HUES64 (cell line): ENCODE measurements at regions not wholly inside any gene's neighbourhood (a gene's known extent, or its start where the extent isn't known, plus 50 kb on each side); places are given as distances from the start of the nearest gene placed in this dataset.

ENCODE experiments used
- H3K27ac ChIP-seq: 2 replicates; pipeline ENCODE4 v1.7.0; 2013; ENCODE audit warnings: low read depth, low read length, inconsistent platforms
- H3K27me3 ChIP-seq: 2 replicates; pipeline ENCODE4 v1.6.1; 2013; ENCODE audit warnings: mild to moderate bottlenecking, low read length; ENCODE audit not compliant: insufficient read depth
- H3K36me3 ChIP-seq: 2 replicates; pipeline ENCODE4 v1.6.1; 2013; ENCODE audit warnings: mild to moderate bottlenecking, low read length; ENCODE audit not compliant: insufficient read depth
- H3K4me1 ChIP-seq: 2 replicates; pipeline ENCODE4 v1.6.1; 2013; ENCODE audit warnings: mild to moderate bottlenecking, low read length, moderate library complexity; ENCODE audit not compliant: insufficient read depth
- H3K4me3 ChIP-seq: 2 replicates; pipeline ENCODE4 v1.5.1; 2013; ENCODE audit warnings: mild to moderate bottlenecking, low read length, moderate library complexity
- H3K9ac ChIP-seq: 2 replicates; pipeline ENCODE4 v1.6.1; 2013; ENCODE audit warnings: mild to moderate bottlenecking, low read depth, low read length
- H3K9me3 ChIP-seq: 2 replicates; pipeline ENCODE4 v1.6.1; 2013; ENCODE audit warnings: low read depth, low read length; ENCODE audit not compliant: insufficient read depth
- WGBS: fragments of 150-250, 120-280 bp; methylation state at CpG from one replicate; pipeline ENCODE4 v1.1.7; 2013; ENCODE audit warnings: missing lambda C conversion rate; 5-methylcytosine and 5-hydroxymethylcytosine counted together

GRCh38 chr5:168176941-168177340 is 114.5 kb upstream of the WWC1 start:
- Histone ChIP-seq H3K9me3 (no peaks in the 10 kb centered on the region), H3K9ac (no peak overlapping the region), H3K27me3 (no peaks in the 10 kb centered on the region), H3K36me3 (no peaks in the 10 kb centered on the region), H3K4me3 (no peak overlapping the region), H3K27ac (no peak overlapping the region), H3K4me1 (peaks cover 13% of the 10 kb centered on the region; the same call in 1 of the 2 replicates)
- WGBS = 85% methylated on average over 3 of the region's 3 CpGs

GRCh38 chr5:168177831-168178450 is 113.5 kb upstream of the WWC1 start:
- Histone ChIP-seq H3K9ac (no peak overlapping the region), H3K27me3 (no peaks in the 10 kb centered on the region), H3K4me1 (peaks cover 13% of the 10 kb centered on the region; the same call in 1 of the 2 replicates), H3K4me3 (no peak overlapping the region), H3K36me3 (no peaks in the 10 kb centered on the region), H3K27ac (no peak overlapping the region), H3K9me3 (no peaks in the 10 kb centered on the region)
- 45% methylated on average over 14 of the region's 14 CpGs for WGBS

DNA sequence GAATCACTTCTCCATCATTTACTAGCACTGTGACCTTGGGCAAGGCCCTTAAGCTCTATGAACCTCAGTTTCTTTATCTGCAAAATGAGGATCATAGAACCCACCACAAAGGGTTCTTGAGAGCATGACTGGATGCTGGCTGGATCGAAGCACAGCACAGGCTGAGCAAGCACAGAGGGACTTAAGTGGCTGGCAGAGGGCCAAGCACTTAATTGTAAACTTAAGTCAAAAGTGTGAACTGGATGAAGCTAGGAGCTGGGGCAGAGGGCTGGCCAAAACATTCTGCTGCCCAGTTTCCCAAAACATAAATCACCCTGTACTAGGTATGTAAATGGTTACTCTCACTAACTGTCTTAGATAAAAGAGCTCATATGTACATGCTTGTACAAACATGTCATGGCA is 112.3 kb upstream of the WWC1 start:
- peaks cover 13% of the 10 kb centered on the region; the same call in 1 of the 2 replicates for H3K4me1 ChIP-seq
- H3K27ac ChIP-seq = no peak overlapping the region
- H3K9ac ChIP-seq = no peak overlapping the region
- no peaks in the 10 kb centered on the region for H3K27me3 ChIP-seq
- H3K4me3 ChIP-seq = no peak overlapping the region
- WGBS = 93% methylated on average over 1 of the region's 1 CpG
- H3K36me3 ChIP-seq = no peaks in the 10 kb centered on the region
- H3K9me3 ChIP-seq = no peaks in the 10 kb centered on the region

DNA sequence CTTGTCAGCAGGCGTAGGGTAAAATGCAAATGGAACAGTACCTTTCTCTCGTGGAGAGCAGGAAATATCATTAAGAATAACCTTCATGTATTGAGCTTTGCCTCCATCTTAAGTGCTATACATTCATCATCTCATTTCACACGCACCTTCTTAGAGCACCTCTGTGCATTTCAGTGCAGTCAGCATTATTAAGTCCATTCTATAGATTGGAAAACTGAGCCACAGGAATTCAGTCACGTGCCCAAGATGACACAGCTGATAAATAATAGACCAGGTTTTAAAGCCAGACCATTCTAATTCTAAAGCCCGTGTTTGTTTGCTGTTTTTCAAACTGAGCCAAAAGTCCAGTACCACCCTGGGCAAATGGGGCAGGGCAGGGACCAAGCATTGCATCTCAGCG is 109.2 kb upstream of the WWC1 start:
- Histone ChIP-seq H3K4me1 (peaks cover 17% of the 10 kb centered on the region; the same call in 1 of the 2 replicates), H3K27me3 (no peaks in the 10 kb centered on the region), H3K36me3 (no peaks in the 10 kb centered on the region), H3K9ac (no peak overlapping the region), H3K27ac (no peak overlapping the region), H3K9me3 (no peaks in the 10 kb centered on the region), H3K4me3 (no peak overlapping the region)
- WGBS = 92% methylated on average over 6 of the region's 6 CpGs

- no peak overlapping the region for H3K9ac ChIP-seq
- H3K4me1 ChIP-seq = 0 out of 2 replicates have a peak, but pooled peaks cover 13% of the 10 kb centered on the region
- no peaks in the 10 kb centered on the region for H3K27me3 ChIP-seq
- no peak overlapping the region for H3K4me3 ChIP-seq
- H3K9me3 ChIP-seq = no peaks in the 10 kb centered on the region
- H3K27ac ChIP-seq = no peak overlapping the region
- 100% methylated on average over 2 of the region's 2 CpGs for WGBS
- no peaks in the 10 kb centered on the region for H3K36me3 ChIP-seq
These were observed 107.3 kb upstream of the WWC1 start for GRCh38 chr5:168184103-168184502.

GRCh38 chr5:168186289-168187074 is 105.0 kb upstream of the WWC1 start:
- Histone ChIP-seq H3K27ac (no peak overlapping the region), H3K4me3 (no peak overlapping the region), H3K9ac (no peak overlapping the region), H3K27me3 (no peaks in the 10 kb centered on the region), H3K36me3 (no peaks in the 10 kb centered on the region), H3K4me1 (0 out of 2 replicates have a peak, but pooled peaks cover 7% of the 10 kb centered on the region), H3K9me3 (no peaks in the 10 kb centered on the region)
- WGBS = 94% methylated on average over 18 of the region's 18 CpGs

- Histone ChIP-seq H3K27me3 (no peaks in the 10 kb centered on the region), H3K36me3 (no peaks in the 10 kb centered on the region), H3K4me3 (no peak overlapping the region), H3K9ac (no peak overlapping the region), H3K9me3 (no peaks in the 10 kb centered on the region), H3K27ac (no peak overlapping the region), H3K4me1 (0 out of 2 replicates have a peak, but pooled peaks cover 7% of the 10 kb centered on the region)
- whole genome bisulfite sequencing = 83% methylated on average over 6 of the region's 6 CpGs
These were observed 103.8 kb upstream of the WWC1 start for GRCh38 chr5:168187614-168188013.

GRCh38 chr5:168188182-168188581 is 103.3 kb upstream of the WWC1 start:
- WGBS = 96% methylated on average over 7 of the region's 8 CpGs
- H3K9me3 ChIP-seq = no peaks in the 10 kb centered on the region
- H3K27ac ChIP-seq = no peak overlapping the region
- H3K27me3 ChIP-seq = no peaks in the 10 kb centered on the region
- H3K4me3 ChIP-seq = no peak overlapping the region
- H3K36me3 ChIP-seq = no peaks in the 10 kb centered on the region
- H3K4me1 ChIP-seq = 0 out of 2 replicates have a peak, but pooled peaks cover 7% of the 10 kb centered on the region
- H3K9ac ChIP-seq = no peak overlapping the region

DNA sequence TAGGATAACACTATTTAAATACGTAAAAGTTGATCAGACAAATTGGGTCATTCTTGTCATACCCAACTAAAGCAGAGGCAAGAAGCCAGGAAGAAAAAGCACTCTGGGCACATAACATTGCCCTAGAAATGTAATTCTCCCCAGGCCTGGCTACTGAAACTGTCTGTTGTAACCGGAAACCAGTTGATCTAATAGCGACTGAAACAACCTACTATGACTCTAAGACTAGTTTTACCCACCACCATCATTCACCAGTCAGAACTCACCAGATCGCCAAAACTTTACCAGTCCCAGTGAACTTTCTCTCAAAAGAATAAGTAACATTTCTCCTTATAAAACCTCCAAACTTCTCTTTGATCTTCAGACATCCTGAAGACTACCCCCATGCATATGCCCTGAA is 99.3 kb upstream of the WWC1 start:
- 91% methylated on average over 4 of the region's 4 CpGs for WGBS
- H3K27me3 ChIP-seq = no peaks in the 10 kb centered on the region

DNA sequence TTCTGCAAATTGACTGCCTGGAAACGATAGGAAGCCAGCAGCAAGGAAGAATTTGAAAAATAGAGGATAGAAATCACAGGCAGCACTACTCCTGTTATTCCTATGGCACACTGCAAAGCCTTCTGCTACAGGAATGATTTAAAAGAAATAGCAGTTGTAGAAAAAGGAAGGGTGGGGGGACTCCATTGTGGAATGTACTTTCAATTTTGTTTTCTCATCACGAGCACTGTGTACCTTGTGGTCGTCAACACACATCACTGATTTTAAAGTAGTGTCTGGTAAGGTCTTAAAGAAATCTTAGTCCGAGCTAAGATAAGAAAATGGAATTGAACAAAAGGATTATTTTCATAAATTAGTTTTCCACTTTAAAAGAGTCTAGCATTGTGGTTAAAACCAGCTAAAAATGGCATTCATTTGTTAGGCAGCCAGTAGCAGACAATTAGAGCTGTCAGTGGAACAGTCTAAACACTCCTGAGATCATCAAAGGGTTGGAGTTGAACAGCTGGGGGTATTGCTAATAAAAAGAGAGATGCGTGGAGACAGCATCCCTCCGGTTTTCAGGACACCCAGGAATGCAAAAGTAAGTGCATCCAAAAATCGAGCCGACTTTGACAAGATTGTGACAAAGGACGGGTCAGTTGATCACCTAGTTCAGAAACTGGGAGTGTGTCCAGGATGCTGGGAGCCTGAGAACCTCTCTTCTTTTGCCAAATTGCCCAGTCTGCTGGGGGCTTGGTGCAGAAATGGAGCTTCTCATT is 97.8 kb upstream of the WWC1 start:
- Histone ChIP-seq H3K27ac (no peak overlapping the region), H3K36me3 (no peaks in the 10 kb centered on the region), H3K9me3 (no peaks in the 10 kb centered on the region), H3K4me3 (no peak overlapping the region), H3K4me1 (peaks cover 4% of the 10 kb centered on the region; the same call in 1 of the 2 replicates), H3K27me3 (no peaks in the 10 kb centered on the region), H3K9ac (no peak overlapping the region)
- 79% methylated on average over 9 of the region's 9 CpGs for WGBS

More for the DNA sequence above, 99.3 kb upstream of the WWC1 start:
- H3K9ac ChIP-seq = no peak overlapping the region
- no peak overlapping the region for H3K4me3 ChIP-seq
- no peak overlapping the region for H3K27ac ChIP-seq
- H3K4me1 ChIP-seq = peaks cover 8% of the 10 kb centered on the region; the same call in 1 of the 2 replicates
- H3K9me3 ChIP-seq = no peaks in the 10 kb centered on the region
- no peaks in the 10 kb centered on the region for H3K36me3 ChIP-seq

DNA sequence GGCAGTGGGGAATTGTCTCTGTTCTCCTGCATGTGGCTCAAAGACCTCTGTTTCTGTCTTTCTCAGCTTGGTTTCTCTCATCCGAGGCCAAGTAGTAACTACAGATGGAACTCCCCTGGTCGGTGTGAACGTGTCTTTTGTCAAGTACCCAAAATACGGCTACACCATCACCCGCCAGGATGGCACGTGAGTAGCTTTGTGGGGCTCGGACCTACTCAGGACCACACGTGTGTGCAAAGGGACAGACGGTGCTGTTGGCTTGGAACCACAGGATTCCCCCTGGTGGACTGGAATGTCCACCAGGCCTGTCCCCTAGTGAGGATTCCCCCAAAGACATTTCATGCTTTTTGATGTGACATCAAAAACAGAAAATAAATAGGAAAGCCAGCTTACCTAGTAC is 96.3 kb upstream of the WWC1 start:
- no peaks in the 10 kb centered on the region for H3K36me3 ChIP-seq
- H3K9me3 ChIP-seq = no peaks in the 10 kb centered on the region
- peaks cover 4% of the 10 kb centered on the region; the same call in 1 of the 2 replicates for H3K4me1 ChIP-seq
- H3K27me3 ChIP-seq = no peaks in the 10 kb centered on the region
- no peak overlapping the region for H3K4me3 ChIP-seq
- no peak overlapping the region for H3K9ac ChIP-seq
- H3K27ac ChIP-seq = no peak overlapping the region
- 94% methylated on average over 9 of the region's 9 CpGs for WGBS
